HEK293 (cell line): ENCODE measurements at regions not wholly inside any gene's neighbourhood (a gene's known extent, or its start where the extent isn't known, plus 50 kb on each side); places are given as distances from the start of the nearest gene placed in this dataset.

Source experiments
- ATF2 ChIP-seq: fragments of 450-650 bp; formaldehyde crosslinking; IDR thresholded peaks from 2 replicates; pipeline ENCODE4 v1.5.1; 2016; ENCODE audit warnings: missing biosample characterization, missing genetic modification characterization, low read depth
- CTCF ChIP-seq: fragments of 450-650 bp; formaldehyde crosslinking; IDR thresholded peaks from 2 replicates; pipeline ENCODE4 v1.5.1; 2016; ENCODE audit warnings: missing biosample characterization, missing genetic modification characterization
- KLF7 ChIP-seq: fragments of 450-650 bp; formaldehyde crosslinking; IDR thresholded peaks from 2 replicates; pipeline ENCODE4 v1.5.1; 2016; ENCODE audit warnings: missing biosample characterization, missing genetic modification characterization, borderline replicate concordance
- MYNN ChIP-seq: fragments of 450-650 bp; formaldehyde crosslinking; IDR thresholded peaks from 2 replicates; pipeline ENCODE4 v1.5.1; 2016; ENCODE audit warnings: missing biosample characterization, missing genetic modification characterization, borderline replicate concordance
- SP7 ChIP-seq: fragments of 450-650 bp; formaldehyde crosslinking; IDR thresholded peaks from 2 replicates; pipeline ENCODE4 v1.5.1; 2016; ENCODE audit warnings: missing biosample characterization, missing genetic modification characterization
- ZBTB11 ChIP-seq: fragments of 450-650 bp; formaldehyde crosslinking; conservative IDR thresholded peaks from 2 replicates; pipeline ENCODE4 v1.5.1; 2016; ENCODE audit warnings: low read depth, missing biosample characterization, missing genetic modification characterization
- ZBTB6 ChIP-seq: fragments of 450-650 bp; formaldehyde crosslinking; IDR thresholded peaks from 2 replicates; pipeline ENCODE4 v1.5.1; 2017; ENCODE audit warnings: missing biosample characterization, missing genetic modification characterization
- ZFHX2 ChIP-seq: fragments of 450-650 bp; formaldehyde crosslinking; conservative IDR thresholded peaks from 2 replicates; pipeline ENCODE4 v1.5.1; 2016; ENCODE audit warnings: missing biosample characterization, missing genetic modification characterization
- ZNF121 ChIP-seq: fragments of 450-650 bp; formaldehyde crosslinking; IDR thresholded peaks from 2 replicates; pipeline ENCODE4 v1.5.1; 2016; ENCODE audit warnings: missing biosample characterization, missing genetic modification characterization
- ZNF140 ChIP-seq: fragments of 450-650 bp; formaldehyde crosslinking; IDR thresholded peaks from 2 replicates; pipeline ENCODE4 v1.5.1; 2016; ENCODE audit warnings: missing biosample characterization, missing genetic modification characterization
- ZSCAN18 ChIP-seq: fragments of 450-650 bp; formaldehyde crosslinking; IDR thresholded peaks from 2 replicates; pipeline ENCODE4 v1.5.1; 2016; ENCODE audit warnings: missing biosample characterization, missing genetic modification characterization

GRCh38 chr22:27628341-27628740 lies 173.2 kb downstream of the MN1 start:
- TF ChIP-seq CTCF (tag by site-specific recombination) (no peak), KLF7 (no peak), ZFHX2 (no peak), ZSCAN18 (tag by site-specific recombination) (no peak), MYNN (tag by site-specific recombination) (no peak), ZBTB6 (tag by site-specific recombination) (no peak), ZNF140 (no peak), ZBTB11 (tag by site-specific recombination) (no peak), ATF2 (no peak), ZNF121 (tag by site-specific recombination) (no peak), SP7 (tag by site-specific recombination) (no peak)
